ENCODE measurements at regions not wholly inside any gene's neighbourhood (a gene's known extent, or its start where the extent isn't known, plus 50 kb on each side); places are given as distances from the start of the nearest gene placed in this dataset.

DNA sequence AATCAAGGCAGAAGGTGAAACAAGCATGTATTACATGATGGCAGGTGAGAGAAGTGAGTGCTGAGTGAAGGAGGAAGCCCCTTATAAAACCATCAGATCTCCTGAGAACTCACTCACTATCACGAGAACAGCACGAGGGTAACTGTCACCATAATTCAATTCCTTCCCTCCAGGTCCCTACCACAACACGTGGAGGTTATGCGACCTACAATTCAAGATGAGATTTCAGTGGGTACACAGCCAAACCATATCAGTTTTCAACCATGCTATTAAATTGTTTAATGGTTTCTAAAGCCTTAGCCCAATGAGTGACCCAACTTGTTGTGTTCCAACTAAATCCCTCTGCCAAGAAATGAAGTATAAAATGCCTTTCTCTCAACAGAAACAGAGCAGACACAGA, 519.8 kb downstream of the GBA3 start:
- CTCF ChIA-PET = interaction anchor here (0.7 kb wide), 1 partner anchor 195 kb away, joined by 3 read pairs; no protein-coding TSS in a partner anchor
- no peaks in the 10 kb centered on the region for H3K4me1 ChIP-seq (ENCODE audit: insufficient read depth, low read length)
- Mint-ChIP-seq H3K9me3 (no peaks in the 10 kb centered on the region), H3K27me3 (no peaks in the 10 kb centered on the region), H3K4me3 (no peak overlapping the region), H3K4me1 (ENCODE audit: low read depth) (no peaks in the 10 kb centered on the region), H3K36me3 (ENCODE audit: low read depth) (no peaks in the 10 kb centered on the region), H3K27ac (no peak overlapping the region)
- H3K9me3 ChIP-seq (ENCODE audit: control insufficient read depth in 1 of 2, insufficient read depth in 1 of 2, low read length in 2 of 2) = no peaks in the 10 kb centered on the region
- intact Hi-C loops (cut with DNase I, micrococcal nuclease) = no loop called here
- H3K36me3 ChIP-seq (ENCODE audit: insufficient read depth, low read length) = no peaks in the 10 kb centered on the region
- no peak overlapping the region for H3K27ac ChIP-seq (ENCODE audit: low read depth in 1 of 2, low read length in 2 of 2)
- TF ChIP-seq, protein P1, sequence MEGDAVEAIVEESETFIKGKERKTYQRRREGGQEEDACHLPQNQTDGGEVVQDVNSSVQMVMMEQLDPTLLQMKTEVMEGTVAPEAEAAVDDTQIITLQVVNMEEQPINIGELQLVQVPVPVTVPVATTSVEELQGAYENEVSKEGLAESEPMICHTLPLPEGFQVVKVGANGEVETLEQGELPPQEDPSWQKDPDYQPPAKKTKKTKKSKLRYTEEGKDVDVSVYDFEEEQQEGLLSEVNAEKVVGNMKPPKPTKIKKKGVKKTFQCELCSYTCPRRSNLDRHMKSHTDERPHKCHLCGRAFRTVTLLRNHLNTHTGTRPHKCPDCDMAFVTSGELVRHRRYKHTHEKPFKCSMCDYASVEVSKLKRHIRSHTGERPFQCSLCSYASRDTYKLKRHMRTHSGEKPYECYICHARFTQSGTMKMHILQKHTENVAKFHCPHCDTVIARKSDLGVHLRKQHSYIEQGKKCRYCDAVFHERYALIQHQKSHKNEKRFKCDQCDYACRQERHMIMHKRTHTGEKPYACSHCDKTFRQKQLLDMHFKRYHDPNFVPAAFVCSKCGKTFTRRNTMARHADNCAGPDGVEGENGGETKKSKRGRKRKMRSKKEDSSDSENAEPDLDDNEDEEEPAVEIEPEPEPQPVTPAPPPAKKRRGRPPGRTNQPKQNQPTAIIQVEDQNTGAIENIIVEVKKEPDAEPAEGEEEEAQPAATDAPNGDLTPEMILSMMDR (IDR thresholded peaks at IDR 0.05) = no peak
- POLR2A ChIA-PET = no interaction called here
- no peak for DNase-seq
- H3K27me3 ChIP-seq (ENCODE audit: control insufficient read depth in 1 of 2, insufficient read depth in 2 of 2, low read length in 2 of 2) = no peaks in the 10 kb centered on the region
- ATAC-seq (ENCODE audit: poor library complexity) = no peak
- no peak overlapping the region for H3K4me3 ChIP-seq (ENCODE audit: low read length)

DNA sequence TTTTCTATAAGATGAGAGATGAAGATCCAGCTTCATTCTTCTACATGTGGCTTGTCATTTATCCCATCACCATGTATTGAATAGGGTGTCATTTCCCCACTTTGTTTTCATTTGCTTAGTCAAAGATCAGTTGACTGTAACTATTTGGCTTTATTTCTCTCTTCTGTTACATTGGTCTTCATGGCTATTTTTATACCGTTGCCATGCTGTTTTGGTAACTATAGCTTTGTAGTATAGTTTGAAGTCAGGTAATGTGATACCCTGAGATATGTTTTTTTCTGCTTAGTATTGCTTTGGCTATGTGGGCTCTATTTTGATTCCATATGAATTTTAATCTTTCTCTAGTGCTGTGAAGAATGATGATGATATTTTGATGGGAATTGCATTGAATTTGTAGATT, 514.3 kb downstream of the GBA3 start:
- Histone ChIP-seq H3K4me1 (ENCODE audit: insufficient read depth, low read length) (no peaks in the 10 kb centered on the region), H3K9me3 (ENCODE audit: control insufficient read depth in 1 of 2, insufficient read depth in 1 of 2, low read length in 2 of 2) (peaks cover 0 to 3% of the 10 kb centered on the region in 2 experiments), H3K36me3 (ENCODE audit: insufficient read depth, low read length) (no peaks in the 10 kb centered on the region), H3K27ac (ENCODE audit: low read depth in 1 of 2, low read length in 2 of 2) (no peak overlapping the region), H3K4me3 (ENCODE audit: low read length) (no peak overlapping the region), H3K27me3 (ENCODE audit: control insufficient read depth in 1 of 2, insufficient read depth in 2 of 2, low read length in 2 of 2) (no peaks in the 10 kb centered on the region)
- ATAC-seq (ENCODE audit: poor library complexity) (no peak), DNase-seq (no peak)
- H3K4me3 Mint-ChIP-seq = no peak overlapping the region
- H3K9me3 Mint-ChIP-seq = peaks cover 7% of the 10 kb centered on the region
- TF ChIP-seq, protein P1 (IDR thresholded peaks at IDR 0.05) = no peak
- H3K27ac Mint-ChIP-seq = no peak overlapping the region
- no peaks in the 10 kb centered on the region for H3K36me3 Mint-ChIP-seq (ENCODE audit: low read depth)
- ChIA-PET CTCF (no interaction called here), POLR2A (no interaction called here)
- H3K27me3 Mint-ChIP-seq = no peaks in the 10 kb centered on the region
- no peaks in the 10 kb centered on the region for H3K4me1 Mint-ChIP-seq (ENCODE audit: low read depth)
- intact Hi-C loops (cut with DNase I, micrococcal nuclease) = no loop called here

DNA sequence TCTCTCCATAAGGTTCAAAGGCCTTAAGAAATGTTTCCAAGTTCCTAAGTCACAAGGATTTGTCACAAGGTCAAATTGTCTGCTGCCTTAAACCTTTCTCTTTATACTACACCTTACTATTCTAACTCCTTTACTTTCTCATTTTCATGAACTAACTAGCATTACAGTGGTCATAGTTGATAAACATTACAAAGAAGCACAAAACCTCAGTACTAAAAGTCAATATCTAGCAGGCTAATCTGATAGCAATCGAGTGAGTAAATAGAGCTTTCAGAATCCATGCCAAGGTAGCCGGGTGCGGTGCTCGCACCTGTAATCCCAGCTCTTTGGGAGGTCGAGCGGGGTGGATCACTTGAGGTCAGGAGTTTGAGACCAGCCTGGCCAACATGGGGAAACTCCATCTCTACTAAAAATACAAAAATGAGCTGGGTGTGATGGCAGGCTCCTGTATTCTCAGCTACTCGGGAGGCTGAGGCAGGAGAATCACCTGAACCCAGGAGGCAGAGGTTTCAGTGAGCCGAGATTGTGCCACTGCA, 510.0 kb downstream of the GBA3 start:
- intact Hi-C loops (cut with DNase I, micrococcal nuclease) = no loop called here
- H3K27ac Mint-ChIP-seq = no peak overlapping the region
- H3K36me3 Mint-ChIP-seq (ENCODE audit: low read depth) = no peaks in the 10 kb centered on the region
- ChIA-PET CTCF (no interaction called here), POLR2A (no interaction called here)
- no peaks in the 10 kb centered on the region for H3K27me3 Mint-ChIP-seq
- Histone ChIP-seq H3K4me1 (ENCODE audit: insufficient read depth, low read length) (no peaks in the 10 kb centered on the region), H3K36me3 (ENCODE audit: insufficient read depth, low read length) (no peaks in the 10 kb centered on the region), H3K9me3 (ENCODE audit: control insufficient read depth in 1 of 2, insufficient read depth in 1 of 2, low read length in 2 of 2) (peaks cover 0 to 6% of the 10 kb centered on the region in 2 experiments), H3K27ac (ENCODE audit: low read depth in 1 of 2, low read length in 2 of 2) (no peak overlapping the region), H3K4me3 (ENCODE audit: low read length) (no peak overlapping the region), H3K27me3 (ENCODE audit: control insufficient read depth in 1 of 2, insufficient read depth in 2 of 2, low read length in 2 of 2) (no peaks in the 10 kb centered on the region)
- ATAC-seq (ENCODE audit: poor library complexity) = no peak
- TF ChIP-seq, protein P1 (IDR thresholded peaks at IDR 0.05) = no peak
- no peak overlapping the region for H3K4me3 Mint-ChIP-seq
- H3K9me3 Mint-ChIP-seq = peaks cover 9% of the 10 kb centered on the region
- H3K4me1 Mint-ChIP-seq (ENCODE audit: low read depth) = no peaks in the 10 kb centered on the region
- no peak for DNase-seq

All from CD4-positive, alpha-beta T cell (primary cell).